Panc1 (cell line): ENCODE measurements at regions not wholly inside any gene's neighbourhood (a gene's known extent, or its start where the extent isn't known, plus 50 kb on each side); places are given as distances from the start of the nearest gene placed in this dataset.
A peak's percentile ranks its signal among the peaks of the same experiment; 100 is the strongest.

Experiments used
- ATAC-seq: fragments of 200-7000 bp; cut with Tn5 transposase; 2 replicates; pipeline ENCODE4 v1.9.1; 2020; ENCODE audit warnings: mild to moderate bottlenecking, moderate library complexity
- BruUV-seq: library from RNA; stranded (reverse); fragments of 400-500 nt; replicated peaks from 2 replicates; lab custom pipeline; 2021; lab: Mats Ljungman, UMichigan
- CTCF ChIA-PET: fragments of 300-600 bp; sonication (Branson Sonifier 250); formaldehyde crosslinking; loops from one replicate; lab custom pipeline; 2022; ENCODE audit warnings: antibody characterized with exemption; lab: Charles Lee
- POLR2A ChIA-PET: fragments of 300-600 bp; sonication (Branson Sonifier 250); formaldehyde crosslinking; loops from one replicate; lab custom pipeline; 2022; ENCODE audit warnings: antibody characterized with exemption; lab: Charles Lee
- DNase-seq: peaks from one replicate; pipeline ENCODE4 v3.0.0-alpha.2; 2010; ENCODE audit warnings: low read depth, low spot score
- H3K27ac ChIP-seq: 2 replicates; pipeline ENCODE4 v1.5.1; 2011; ENCODE audit warnings: mild to moderate bottlenecking, low read length, inconsistent platforms
- H3K27me3 ChIP-seq: fragments of 200-500 bp; sonication (Bioruptor generic); 2 replicates; pipeline ENCODE4 v1.6.0; 2014; ENCODE audit warnings: low read length, inconsistent platforms; ENCODE audit not compliant: control insufficient read depth, insufficient read depth
- H3K36me3 ChIP-seq: fragments of 200-500 bp; sonication (Bioruptor generic); 2 replicates; pipeline ENCODE4 v1.5.1; 2014; ENCODE audit warnings: inconsistent platforms, mild to moderate bottlenecking, low read length, moderate library complexity; ENCODE audit not compliant: control insufficient read depth, insufficient read depth
- H3K4me1 ChIP-seq: 2 replicates; pipeline ENCODE4 v1.5.1; 2011; ENCODE audit warnings: inconsistent platforms, mild to moderate bottlenecking, low read length, moderate library complexity; ENCODE audit not compliant: control insufficient read depth, insufficient read depth
- H3K4me3 ChIP-seq, 2 experiments: 2 replicates each; pipeline ENCODE4 v1.5.1; 2011 to 2012; ENCODE audit warnings: low read depth in 2 of 2, low read length in 2 of 2, mild to moderate bottlenecking in 2 of 2, inconsistent platforms in 1 of 2, moderate library complexity in 1 of 2
- H3K9me3 ChIP-seq: fragments of 200-500 bp; sonication (Bioruptor generic); 2 replicates; pipeline ENCODE4 v1.5.1; 2014; ENCODE audit warnings: low read depth, mild to moderate bottlenecking, inconsistent platforms, low read length, moderate library complexity; ENCODE audit not compliant: control insufficient read depth, insufficient read depth
- POLR2AphosphoS5 ChIP-seq: IDR thresholded peaks from 2 replicates; pipeline ENCODE4 v1.6.1; 2012; ENCODE audit warnings: mild to moderate bottlenecking, low read depth, low read length, moderate library complexity
- REST ChIP-seq, 2 experiments: IDR thresholded peaks; 2 replicates each; pipeline ENCODE4 v1.6.1; 2011 to 2012; ENCODE audit warnings: low read depth in 2 of 2, control low read depth in 1 of 2, low read length in 1 of 2, mild to moderate bottlenecking in 1 of 2, moderate library complexity in 1 of 2; ENCODE audit not compliant: insufficient read depth in 1 of 2
- SIN3A ChIP-seq: IDR thresholded peaks from 2 replicates; pipeline ENCODE4 v1.6.1; 2012; ENCODE audit warnings: low read depth, mild to moderate bottlenecking, low read length, moderate library complexity, borderline replicate concordance; ENCODE audit not compliant: insufficient read depth
- TCF7L2 ChIP-seq: IDR thresholded peaks from 2 replicates; pipeline ENCODE4 v1.6.1; 2011; ENCODE audit warnings: mild to moderate bottlenecking, low read depth, low read length, inconsistent platforms
- in situ Hi-C: cut with HindIII; loops from 2 replicates; pipeline ENCODE4 v1.10.0; 2016; ENCODE audit warnings: low sequenced_read_pairs, low pct_unique_long_range_greater_than_20kb
- intact Hi-C: fragments of 100-400 bp; cut with micrococcal nuclease; formaldehyde crosslinking; loops from one replicate; pipeline ENCODE4 v1.10.0; 2022; ENCODE audit not compliant: unreplicated experiment
- TF ChIP-seq, protein P1 (sequence below): fragments of 450-650 bp; IDR thresholded peaks from 2 replicates; pipeline ENCODE4 v1.5.1; 2017; ENCODE audit warnings: mild to moderate bottlenecking

DNA sequence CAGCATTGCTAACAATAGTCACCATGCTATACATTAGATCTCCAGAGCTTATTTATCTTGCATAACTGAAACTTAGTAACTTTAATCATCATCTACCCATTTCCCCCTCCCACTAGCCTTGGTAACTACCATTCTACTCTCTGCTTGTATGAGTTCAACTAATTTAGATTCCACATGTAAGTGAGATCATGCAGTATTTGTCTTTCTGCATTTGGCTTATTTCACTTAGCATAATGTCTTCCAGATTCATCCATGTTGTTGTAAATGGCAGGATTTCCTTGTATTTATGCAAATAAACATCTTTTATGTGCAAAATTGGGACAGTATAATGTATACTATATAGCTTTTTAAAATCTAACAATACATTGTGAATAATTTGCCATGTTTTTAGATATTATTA lies 66.0 kb upstream of the ZBED5 start:
- TF ChIP-seq REST (IDR thresholded peaks at IDR 0.05; ENCODE audit: insufficient read depth in 1 of 2, low read depth in 2 of 2, low read length in 1 of 2): no peak
- TF ChIP-seq POLR2AphosphoS5: no peak
- TF ChIP-seq SIN3A: no peak
- TF ChIP-seq, protein P1, sequence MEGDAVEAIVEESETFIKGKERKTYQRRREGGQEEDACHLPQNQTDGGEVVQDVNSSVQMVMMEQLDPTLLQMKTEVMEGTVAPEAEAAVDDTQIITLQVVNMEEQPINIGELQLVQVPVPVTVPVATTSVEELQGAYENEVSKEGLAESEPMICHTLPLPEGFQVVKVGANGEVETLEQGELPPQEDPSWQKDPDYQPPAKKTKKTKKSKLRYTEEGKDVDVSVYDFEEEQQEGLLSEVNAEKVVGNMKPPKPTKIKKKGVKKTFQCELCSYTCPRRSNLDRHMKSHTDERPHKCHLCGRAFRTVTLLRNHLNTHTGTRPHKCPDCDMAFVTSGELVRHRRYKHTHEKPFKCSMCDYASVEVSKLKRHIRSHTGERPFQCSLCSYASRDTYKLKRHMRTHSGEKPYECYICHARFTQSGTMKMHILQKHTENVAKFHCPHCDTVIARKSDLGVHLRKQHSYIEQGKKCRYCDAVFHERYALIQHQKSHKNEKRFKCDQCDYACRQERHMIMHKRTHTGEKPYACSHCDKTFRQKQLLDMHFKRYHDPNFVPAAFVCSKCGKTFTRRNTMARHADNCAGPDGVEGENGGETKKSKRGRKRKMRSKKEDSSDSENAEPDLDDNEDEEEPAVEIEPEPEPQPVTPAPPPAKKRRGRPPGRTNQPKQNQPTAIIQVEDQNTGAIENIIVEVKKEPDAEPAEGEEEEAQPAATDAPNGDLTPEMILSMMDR: no peak
- no peak for TF ChIP-seq TCF7L2
- ChIA-PET CTCF (interaction anchor here (0.7 kb wide), 1 partner anchor 302 kb away, joined by 3 read pairs; no protein-coding TSS in a partner anchor), POLR2A (interaction anchor here (0.7 kb wide), 2 partner anchors 63 to 114 kb away, joined by 3 to 4 read pairs; no protein-coding TSS in a partner anchor)
- Histone ChIP-seq H3K4me1 (peaks cover 47% of the 10 kb centered on the region), H3K36me3 (no peaks in the 10 kb centered on the region), H3K9me3 (0 out of 2 replicates have a peak, but pooled peaks cover 3% of the 10 kb centered on the region), H3K27me3 (no peaks in the 10 kb centered on the region), H3K27ac (peak overlapping the region; percentile 98), H3K4me3 (no peak overlapping the region)
- intact Hi-C loops: loop anchor here (2.0 kb wide), 1 partner anchor 67 kb away; no protein-coding TSS in a partner anchor
- in situ Hi-C loops: no loop called here
- no peak for DNase-seq
- no peak for ATAC-seq
- BruUV-seq: no TSS peak

- H3K36me3 ChIP-seq: no peaks in the 10 kb centered on the region
- H3K9me3 ChIP-seq: peaks cover 8% of the 10 kb centered on the region; the same call in 1 of the 2 replicates
- in situ Hi-C loops: no loop called here
- ATAC-seq (no peak), DNase-seq (no peak)
- no peak overlapping the region for H3K4me3 ChIP-seq
- ChIA-PET CTCF (interaction anchor here (0.6 to 0.7 kb wide), 2 partner anchors 86 to 303 kb away, joined by 3 to 4 read pairs; no protein-coding TSS in a partner anchor), POLR2A (no interaction called here)
- H3K27ac ChIP-seq: peak overlapping the region; percentile 98
- BruUV-seq: no TSS peak
- no peak for TF ChIP-seq POLR2AphosphoS5
- no peak for TF ChIP-seq REST (IDR thresholded peaks at IDR 0.05; ENCODE audit: insufficient read depth in 1 of 2, low read depth in 2 of 2, low read length in 1 of 2)
- TF ChIP-seq, protein P1: no peak
- intact Hi-C loops: no loop called here
- peaks cover 37% of the 10 kb centered on the region for H3K4me1 ChIP-seq
- H3K27me3 ChIP-seq: no peaks in the 10 kb centered on the region
Measured at GRCh38 chr11:10922892-10923291, 65.0 kb upstream of the ZBED5 start.
